HEK293 (cell line): ENCODE measurements at regions not wholly inside any gene's neighbourhood (a gene's known extent, or its start where the extent isn't known, plus 50 kb on each side); places are given as distances from the start of the nearest gene placed in this dataset.

Experiments used
- CTCF ChIA-PET: fragments of 350-600 bp; formaldehyde crosslinking; extraction: SDS; loops from one replicate; lab custom pipeline; 2021; ENCODE audit warnings: antibody characterized with exemption; lab: Yijun Ruan, JAX
- POLR2A ChIA-PET: fragments of 300-600 bp; formaldehyde crosslinking; extraction: SDS; loops from one replicate; lab custom pipeline; 2020; ENCODE audit warnings: antibody characterized with exemption, inconsistent platforms; lab: Yijun Ruan, JAX
- H3K27ac ChIP-seq: fragments of 200-500 bp; sonication (Bioruptor generic); 2 replicates; pipeline ENCODE4 v1.5.1; 2014; ENCODE audit warnings: low read depth, low read length, control low read depth, inconsistent platforms; ENCODE audit errors: extremely low read depth
- H3K36me3 ChIP-seq, 2 experiments: fragments of 200-500 bp in 1 of 2; sonication (Bioruptor generic) in 1 of 2; 1 replicate in 1 of 2; 2 replicates in 1 of 2; pipeline ENCODE4 v1.5.1; 2014 to 2017; ENCODE audit warnings: inconsistent platforms in 2 of 2, low read length in 2 of 2; ENCODE audit not compliant: control insufficient read depth in 2 of 2, insufficient read depth in 1 of 2
- H3K4me1 ChIP-seq: fragments of 200-500 bp; sonication (Bioruptor generic); 2 replicates; pipeline ENCODE4 v1.5.1; 2014; ENCODE audit warnings: mild to moderate bottlenecking, low read length, inconsistent platforms; ENCODE audit not compliant: control insufficient read depth, insufficient read depth
- H3K4me3 ChIP-seq: 2 replicates; pipeline ENCODE4 v1.5.1; 2011; ENCODE audit warnings: low read depth, mild to moderate bottlenecking, control low read depth, low read length, moderate library complexity
- H3K9me3 ChIP-seq: fragments of 200-500 bp; sonication (Bioruptor generic); 2 replicates; pipeline ENCODE4 v1.5.1; 2014; ENCODE audit warnings: low read depth, low read length, inconsistent platforms; ENCODE audit not compliant: control insufficient read depth, insufficient read depth
- HOXA7 ChIP-seq: sonication (generic); formaldehyde crosslinking; IDR thresholded peaks from 2 replicates; pipeline ENCODE4 v1.8.1; 2022; ENCODE audit warnings: missing genetic modification reagents, borderline replicate concordance
- SP2 ChIP-seq: fragments of 450-650 bp; formaldehyde crosslinking; IDR thresholded peaks from 2 replicates; pipeline ENCODE4 v1.5.1; 2016; ENCODE audit warnings: missing biosample characterization, missing genetic modification characterization
- ZNF112 ChIP-seq: fragments of 450-650 bp; formaldehyde crosslinking; IDR thresholded peaks from 2 replicates; pipeline ENCODE4 v1.5.0; 2017; ENCODE audit warnings: missing biosample characterization, missing genetic modification characterization
- ZNF133 ChIP-seq: fragments of 450-650 bp; formaldehyde crosslinking; IDR thresholded peaks from 2 replicates; pipeline ENCODE4 v1.5.1; 2016; ENCODE audit warnings: missing biosample characterization, missing genetic modification characterization
- ZNF138 ChIP-seq: fragments of 450-650 bp; formaldehyde crosslinking; IDR thresholded peaks from 2 replicates; pipeline ENCODE4 v1.5.1; 2016; ENCODE audit warnings: missing biosample characterization, missing genetic modification characterization, borderline replicate concordance
- ZNF155 ChIP-seq: fragments of 450-650 bp; formaldehyde crosslinking; IDR thresholded peaks from 2 replicates; pipeline ENCODE4 v1.5.1; 2016; ENCODE audit warnings: missing biosample characterization, missing genetic modification characterization
- ZNF16 ChIP-seq: fragments of 450-650 bp; formaldehyde crosslinking; IDR thresholded peaks from 2 replicates; pipeline ENCODE4 v1.5.1; 2016; ENCODE audit warnings: low read depth, missing biosample characterization, missing genetic modification characterization
- ZNF2 ChIP-seq: fragments of 450-650 bp; formaldehyde crosslinking; IDR thresholded peaks from 2 replicates; pipeline ENCODE4 v1.5.1; 2016; ENCODE audit warnings: missing biosample characterization, missing genetic modification characterization
- ZNF223 ChIP-seq: fragments of 450-650 bp; formaldehyde crosslinking; IDR thresholded peaks from 2 replicates; pipeline ENCODE4 v1.5.1; 2016; ENCODE audit warnings: missing biosample characterization, missing genetic modification characterization
- ZNF521 ChIP-seq: fragments of 450-650 bp; formaldehyde crosslinking; IDR thresholded peaks from 2 replicates; pipeline ENCODE4 v1.5.1; 2017; ENCODE audit warnings: missing biosample characterization, mild to moderate bottlenecking, missing genetic modification characterization
- ZNF544 ChIP-seq: fragments of 450-650 bp; formaldehyde crosslinking; IDR thresholded peaks from 2 replicates; pipeline ENCODE4 v1.5.0; 2017; ENCODE audit warnings: missing biosample characterization, missing genetic modification characterization
- ZNF560 ChIP-seq: fragments of 450-650 bp; formaldehyde crosslinking; IDR thresholded peaks from 2 replicates; pipeline ENCODE4 v1.5.1; 2017; ENCODE audit warnings: missing biosample characterization, missing genetic modification characterization, borderline replicate concordance
- ZNF629 ChIP-seq: fragments of 450-650 bp; formaldehyde crosslinking; IDR thresholded peaks from 2 replicates; pipeline ENCODE4 v1.5.1; 2017; ENCODE audit warnings: missing biosample characterization, missing genetic modification characterization
- ZNF658 ChIP-seq: fragments of 450-650 bp; formaldehyde crosslinking; IDR thresholded peaks from 2 replicates; pipeline ENCODE4; 2016; ENCODE audit warnings: missing biosample characterization, missing genetic modification characterization
- ZNF830 ChIP-seq: fragments of 450-650 bp; IDR thresholded peaks from 2 replicates; pipeline ENCODE4 v1.5.0; 2018; ENCODE audit warnings: missing biosample characterization, missing genetic modification characterization, low read depth, mild to moderate bottlenecking, moderate library complexity
- ZXDB ChIP-seq: fragments of 450-650 bp; formaldehyde crosslinking; IDR thresholded peaks from 2 replicates; pipeline ENCODE4 v1.5.1; 2016; ENCODE audit warnings: missing biosample characterization, missing genetic modification characterization
- TF ChIP-seq, protein P1 (sequence below): fragments of 450-650 bp; formaldehyde crosslinking; IDR thresholded peaks from 2 replicates; pipeline ENCODE4 v1.5.1; 2017; ENCODE audit warnings: missing biosample characterization, missing genetic modification characterization
- TF ChIP-seq, protein P2 (sequence below): fragments of 450-650 bp; formaldehyde crosslinking; IDR thresholded peaks from 2 replicates; pipeline ENCODE4 v1.5.1; 2016; ENCODE audit warnings: missing biosample characterization, missing genetic modification characterization
- TF ChIP-seq, protein P3 (sequence below): fragments of 450-650 bp; formaldehyde crosslinking; IDR thresholded peaks from 2 replicates; pipeline ENCODE4 v1.5.1; 2016; ENCODE audit warnings: missing biosample characterization, missing genetic modification characterization
- TF ChIP-seq, protein P4 (sequence below): fragments of 450-650 bp; formaldehyde crosslinking; IDR thresholded peaks from 2 replicates; pipeline ENCODE4 v1.5.1; 2016; ENCODE audit warnings: missing biosample characterization, missing genetic modification characterization, borderline replicate concordance
- TF ChIP-seq, protein P5 (sequence below): fragments of 450-650 bp; formaldehyde crosslinking; optimal IDR thresholded peaks from 2 replicates; pipeline ENCODE3; 2016; ENCODE audit warnings: missing biosample characterization, mild to moderate bottlenecking, missing genetic modification characterization

DNA sequence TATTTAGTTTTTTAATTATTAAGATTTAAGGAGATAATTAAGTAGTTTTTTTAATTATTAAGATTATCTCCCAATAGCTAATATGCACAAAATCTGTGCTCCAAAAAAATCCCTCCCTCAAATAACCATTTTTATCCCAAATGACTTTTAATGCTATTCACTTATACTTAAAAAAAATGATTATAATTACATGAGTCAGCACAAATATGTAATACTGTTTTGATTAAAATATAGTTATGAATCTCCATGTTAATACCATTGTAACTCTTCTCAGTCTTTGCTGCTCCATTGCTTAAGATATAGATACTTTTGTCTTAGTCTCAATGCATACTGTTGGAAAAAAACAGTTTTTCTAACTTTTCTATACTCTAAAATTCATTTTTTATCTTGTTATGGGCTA lies 1121.1 kb upstream of the ADGRL3 start (continued):
- TF ChIP-seq, protein P1, sequence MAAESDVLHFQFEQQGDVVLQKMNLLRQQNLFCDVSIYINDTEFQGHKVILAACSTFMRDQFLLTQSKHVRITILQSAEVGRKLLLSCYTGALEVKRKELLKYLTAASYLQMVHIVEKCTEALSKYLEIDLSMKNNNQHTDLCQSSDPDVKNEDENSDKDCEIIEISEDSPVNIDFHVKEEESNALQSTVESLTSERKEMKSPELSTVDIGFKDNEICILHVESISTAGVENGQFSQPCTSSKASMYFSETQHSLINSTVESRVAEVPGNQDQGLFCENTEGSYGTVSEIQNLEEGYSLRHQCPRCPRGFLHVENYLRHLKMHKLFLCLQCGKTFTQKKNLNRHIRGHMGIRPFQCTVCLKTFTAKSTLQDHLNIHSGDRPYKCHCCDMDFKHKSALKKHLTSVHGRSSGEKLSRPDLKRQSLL, result no peak
- no peak for TF ChIP-seq ZNF560 (tag by site-specific recombination)

DNA sequence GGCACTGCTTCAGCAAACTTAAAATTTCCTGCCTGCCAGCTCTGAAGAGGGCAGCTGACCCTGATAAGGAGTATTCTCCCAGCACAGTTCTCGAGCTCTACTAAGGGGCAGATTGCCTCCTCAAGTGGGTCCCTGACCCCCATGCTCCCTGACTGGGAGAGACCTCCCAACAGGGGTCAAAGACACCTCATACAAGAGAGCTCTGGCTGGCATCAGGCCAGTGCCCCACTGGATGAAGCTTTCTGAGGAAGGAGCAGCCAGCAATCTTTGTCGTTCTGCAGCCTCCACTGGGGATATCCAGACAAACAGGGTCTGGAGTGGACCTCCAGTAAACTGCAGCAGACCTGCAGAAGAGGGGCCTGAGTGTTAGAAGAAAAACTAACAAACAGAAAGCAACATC lies 1118.3 kb upstream of the ADGRL3 start:
- Histone ChIP-seq H3K9me3 (no peaks in the 10 kb centered on the region), H3K4me3 (no peak overlapping the region), H3K36me3 (no peaks in the 10 kb centered on the region), H3K4me1 (no peaks in the 10 kb centered on the region), H3K27ac (no peak overlapping the region)
- TF ChIP-seq ZNF2 (tag by site-specific recombination) (no peak), ZNF16 (no peak), ZNF629 (tag by site-specific recombination) (no peak), HOXA7 (CRISPR knock-in tag) (no peak), ZNF658 (tag by site-specific recombination) (no peak), ZNF223 (no peak), ZNF133 (tag by site-specific recombination) (no peak), ZNF521 (tag by site-specific recombination) (no peak)
- TF ChIP-seq, protein P2, sequence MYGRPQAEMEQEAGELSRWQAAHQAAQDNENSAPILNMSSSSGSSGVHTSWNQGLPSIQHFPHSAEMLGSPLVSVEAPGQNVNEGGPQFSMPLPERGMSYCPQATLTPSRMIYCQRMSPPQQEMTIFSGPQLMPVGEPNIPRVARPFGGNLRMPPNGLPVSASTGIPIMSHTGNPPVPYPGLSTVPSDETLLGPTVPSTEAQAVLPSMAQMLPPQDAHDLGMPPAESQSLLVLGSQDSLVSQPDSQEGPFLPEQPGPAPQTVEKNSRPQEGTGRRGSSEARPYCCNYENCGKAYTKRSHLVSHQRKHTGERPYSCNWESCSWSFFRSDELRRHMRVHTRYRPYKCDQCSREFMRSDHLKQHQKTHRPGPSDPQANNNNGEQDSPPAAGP, result no peak
- TF ChIP-seq, protein P3, sequence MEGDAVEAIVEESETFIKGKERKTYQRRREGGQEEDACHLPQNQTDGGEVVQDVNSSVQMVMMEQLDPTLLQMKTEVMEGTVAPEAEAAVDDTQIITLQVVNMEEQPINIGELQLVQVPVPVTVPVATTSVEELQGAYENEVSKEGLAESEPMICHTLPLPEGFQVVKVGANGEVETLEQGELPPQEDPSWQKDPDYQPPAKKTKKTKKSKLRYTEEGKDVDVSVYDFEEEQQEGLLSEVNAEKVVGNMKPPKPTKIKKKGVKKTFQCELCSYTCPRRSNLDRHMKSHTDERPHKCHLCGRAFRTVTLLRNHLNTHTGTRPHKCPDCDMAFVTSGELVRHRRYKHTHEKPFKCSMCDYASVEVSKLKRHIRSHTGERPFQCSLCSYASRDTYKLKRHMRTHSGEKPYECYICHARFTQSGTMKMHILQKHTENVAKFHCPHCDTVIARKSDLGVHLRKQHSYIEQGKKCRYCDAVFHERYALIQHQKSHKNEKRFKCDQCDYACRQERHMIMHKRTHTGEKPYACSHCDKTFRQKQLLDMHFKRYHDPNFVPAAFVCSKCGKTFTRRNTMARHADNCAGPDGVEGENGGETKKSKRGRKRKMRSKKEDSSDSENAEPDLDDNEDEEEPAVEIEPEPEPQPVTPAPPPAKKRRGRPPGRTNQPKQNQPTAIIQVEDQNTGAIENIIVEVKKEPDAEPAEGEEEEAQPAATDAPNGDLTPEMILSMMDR (tag by site-specific recombination), result no peak
- POLR2A ChIA-PET, result no interaction called here
- CTCF ChIA-PET, result no interaction called here

DNA sequence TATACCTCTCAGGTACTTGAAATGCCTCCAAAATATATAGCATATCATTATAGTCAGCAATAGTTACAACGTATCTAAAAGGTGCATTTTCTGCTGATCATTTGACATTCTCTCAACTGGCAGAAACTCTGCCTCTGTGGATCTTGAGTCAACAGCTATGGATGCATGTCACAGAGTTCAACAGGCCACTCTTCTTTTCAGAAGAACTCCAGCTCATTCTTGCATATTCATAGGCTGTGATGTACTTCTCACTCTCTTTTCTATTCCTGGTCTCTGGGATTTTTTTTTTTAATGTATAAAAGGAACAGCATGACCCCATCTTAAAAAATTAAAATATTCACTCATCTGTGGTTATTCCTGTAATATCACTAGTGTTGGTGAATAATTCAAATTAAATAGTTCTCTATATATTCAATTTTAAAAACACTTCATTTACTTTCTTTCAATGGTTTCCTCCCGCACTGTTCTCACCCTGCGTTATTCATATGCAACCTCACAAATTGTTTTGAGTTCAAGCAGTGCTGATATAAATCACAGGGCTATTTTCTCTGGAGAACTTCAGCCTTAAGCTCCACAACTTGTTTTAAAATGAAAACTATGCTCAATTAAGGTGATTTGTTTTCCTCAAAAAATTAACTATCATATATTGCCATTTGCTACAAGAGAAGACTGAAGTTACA lies 1111.2 kb upstream of the ADGRL3 start:
- no peak overlapping the region for H3K4me3 ChIP-seq
- H3K4me1 ChIP-seq, result no peaks in the 10 kb centered on the region
- no peak overlapping the region for H3K27ac ChIP-seq
- no peaks in the 10 kb centered on the region for H3K36me3 ChIP-seq
- POLR2A ChIA-PET, result no interaction called here
- no peaks in the 10 kb centered on the region for H3K9me3 ChIP-seq
- CTCF ChIA-PET, result no interaction called here
- TF ChIP-seq, protein P4, sequence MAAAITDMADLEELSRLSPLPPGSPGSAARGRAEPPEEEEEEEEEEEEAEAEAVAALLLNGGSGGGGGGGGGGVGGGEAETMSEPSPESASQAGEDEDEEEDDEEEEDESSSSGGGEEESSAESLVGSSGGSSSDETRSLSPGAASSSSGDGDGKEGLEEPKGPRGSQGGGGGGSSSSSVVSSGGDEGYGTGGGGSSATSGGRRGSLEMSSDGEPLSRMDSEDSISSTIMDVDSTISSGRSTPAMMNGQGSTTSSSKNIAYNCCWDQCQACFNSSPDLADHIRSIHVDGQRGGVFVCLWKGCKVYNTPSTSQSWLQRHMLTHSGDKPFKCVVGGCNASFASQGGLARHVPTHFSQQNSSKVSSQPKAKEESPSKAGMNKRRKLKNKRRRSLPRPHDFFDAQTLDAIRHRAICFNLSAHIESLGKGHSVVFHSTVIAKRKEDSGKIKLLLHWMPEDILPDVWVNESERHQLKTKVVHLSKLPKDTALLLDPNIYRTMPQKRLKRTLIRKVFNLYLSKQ (tag by site-specific recombination), result no peak
- no peak for TF ChIP-seq ZXDB (tag by site-specific recombination)
- no peak for TF ChIP-seq ZNF2 (tag by site-specific recombination)
- TF ChIP-seq ZNF155 (tag by site-specific recombination), result no peak
- TF ChIP-seq, protein P5, sequence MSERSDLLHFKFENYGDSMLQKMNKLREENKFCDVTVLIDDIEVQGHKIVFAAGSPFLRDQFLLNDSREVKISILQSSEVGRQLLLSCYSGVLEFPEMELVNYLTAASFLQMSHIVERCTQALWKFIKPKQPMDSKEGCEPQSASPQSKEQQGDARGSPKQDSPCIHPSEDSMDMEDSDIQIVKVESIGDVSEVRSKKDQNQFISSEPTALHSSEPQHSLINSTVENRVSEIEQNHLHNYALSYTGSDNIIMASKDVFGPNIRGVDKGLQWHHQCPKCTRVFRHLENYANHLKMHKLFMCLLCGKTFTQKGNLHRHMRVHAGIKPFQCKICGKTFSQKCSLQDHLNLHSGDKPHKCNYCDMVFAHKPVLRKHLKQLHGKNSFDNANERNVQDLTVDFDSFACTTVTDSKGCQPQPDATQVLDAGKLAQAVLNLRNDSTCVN (tag by site-specific recombination), result no peak
- no peak for TF ChIP-seq ZNF830 (tag by site-specific recombination)
- no peak for TF ChIP-seq ZNF544
- TF ChIP-seq ZNF112 (tag by site-specific recombination), result no peak
- no peak for TF ChIP-seq SP2 (tag by site-specific recombination)
- no peak for TF ChIP-seq ZNF138
